ENCODE measurements at regions not wholly inside any gene's neighbourhood (a gene's known extent, or its start where the extent isn't known, plus 50 kb on each side); places are given as distances from the start of the nearest gene placed in this dataset.

GRCh38 chr1:193366764-193367507 lies 180.5 kb upstream of the B3GALT2 start:
- TF ChIP-seq, protein P1, sequence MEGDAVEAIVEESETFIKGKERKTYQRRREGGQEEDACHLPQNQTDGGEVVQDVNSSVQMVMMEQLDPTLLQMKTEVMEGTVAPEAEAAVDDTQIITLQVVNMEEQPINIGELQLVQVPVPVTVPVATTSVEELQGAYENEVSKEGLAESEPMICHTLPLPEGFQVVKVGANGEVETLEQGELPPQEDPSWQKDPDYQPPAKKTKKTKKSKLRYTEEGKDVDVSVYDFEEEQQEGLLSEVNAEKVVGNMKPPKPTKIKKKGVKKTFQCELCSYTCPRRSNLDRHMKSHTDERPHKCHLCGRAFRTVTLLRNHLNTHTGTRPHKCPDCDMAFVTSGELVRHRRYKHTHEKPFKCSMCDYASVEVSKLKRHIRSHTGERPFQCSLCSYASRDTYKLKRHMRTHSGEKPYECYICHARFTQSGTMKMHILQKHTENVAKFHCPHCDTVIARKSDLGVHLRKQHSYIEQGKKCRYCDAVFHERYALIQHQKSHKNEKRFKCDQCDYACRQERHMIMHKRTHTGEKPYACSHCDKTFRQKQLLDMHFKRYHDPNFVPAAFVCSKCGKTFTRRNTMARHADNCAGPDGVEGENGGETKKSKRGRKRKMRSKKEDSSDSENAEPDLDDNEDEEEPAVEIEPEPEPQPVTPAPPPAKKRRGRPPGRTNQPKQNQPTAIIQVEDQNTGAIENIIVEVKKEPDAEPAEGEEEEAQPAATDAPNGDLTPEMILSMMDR (IDR thresholded peaks at IDR 0.05), result no peak
- no peak for TF ChIP-seq POLR2A (IDR thresholded peaks at IDR 0.05)

Data from thyroid gland (tissue), 4 donors.